Ovary (tissue), 3 donors: ENCODE measurements at regions not wholly inside any gene's neighbourhood (a gene's known extent, or its start where the extent isn't known, plus 50 kb on each side); places are given as distances from the start of the nearest gene placed in this dataset.

Source experiments
- CTCF ChIP-seq, 3 donors: fragments of 450-650 bp in 2 of 3; fragments of 200-600 bp in 1 of 3; IDR thresholded peaks; one replicate each; pipeline versions ENCODE4 v1.5.1 to v1.8.0; 2016 to 2022; ENCODE audit warnings: antibody characterized with exemption in 3 of 3, mild to moderate bottlenecking in 1 of 3
- POLR2A ChIP-seq: fragments of 450-650 bp; IDR thresholded peaks from one replicate; pipeline ENCODE4 v1.6.1; 2017; ENCODE audit warnings: antibody characterized with exemption, mild to moderate bottlenecking, moderate library complexity
- donor health status: DM: no; HTN: no; CAD: no.

DNA sequence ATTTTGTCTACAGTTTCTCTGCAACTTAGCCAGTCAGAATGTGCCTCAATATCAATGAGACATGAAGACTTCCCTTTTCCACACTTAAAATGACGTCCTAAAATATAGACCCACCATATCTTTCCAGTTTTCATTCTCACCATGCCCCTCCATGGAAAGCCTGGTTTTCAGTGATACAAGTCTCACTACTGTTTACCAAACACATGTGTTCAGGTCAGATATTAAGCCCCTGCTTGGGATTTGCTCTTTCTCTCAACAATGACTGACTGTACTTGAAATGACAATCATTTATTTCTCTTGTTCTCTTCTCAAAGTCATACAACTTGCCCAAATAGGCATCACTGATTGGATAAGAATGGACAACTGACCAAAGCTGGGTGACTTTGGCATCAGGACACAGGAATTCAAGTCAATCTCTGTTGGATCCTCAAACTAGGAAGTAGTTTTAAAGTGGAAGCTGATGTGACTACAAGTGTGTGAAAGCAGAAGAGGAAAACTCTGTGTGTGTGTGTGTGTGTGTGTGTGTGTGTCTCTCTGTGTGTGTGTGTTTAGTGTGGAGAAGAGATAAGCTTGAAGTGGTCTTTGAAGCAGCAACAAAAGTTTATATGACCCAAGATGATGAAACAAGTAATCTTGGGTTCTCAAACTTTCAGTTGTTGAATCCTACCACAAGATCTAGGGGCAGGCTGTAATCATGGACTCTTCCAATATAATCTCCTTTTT, 217.4 kb upstream of the FGF13 start:
- TF ChIP-seq CTCF (IDR thresholded peaks at IDR 0.05) (no peak), POLR2A (no peak)
